ENCODE measurements at regions not wholly inside any gene's neighbourhood (a gene's known extent, or its start where the extent isn't known, plus 50 kb on each side); places are given as distances from the start of the nearest gene placed in this dataset.

DNA sequence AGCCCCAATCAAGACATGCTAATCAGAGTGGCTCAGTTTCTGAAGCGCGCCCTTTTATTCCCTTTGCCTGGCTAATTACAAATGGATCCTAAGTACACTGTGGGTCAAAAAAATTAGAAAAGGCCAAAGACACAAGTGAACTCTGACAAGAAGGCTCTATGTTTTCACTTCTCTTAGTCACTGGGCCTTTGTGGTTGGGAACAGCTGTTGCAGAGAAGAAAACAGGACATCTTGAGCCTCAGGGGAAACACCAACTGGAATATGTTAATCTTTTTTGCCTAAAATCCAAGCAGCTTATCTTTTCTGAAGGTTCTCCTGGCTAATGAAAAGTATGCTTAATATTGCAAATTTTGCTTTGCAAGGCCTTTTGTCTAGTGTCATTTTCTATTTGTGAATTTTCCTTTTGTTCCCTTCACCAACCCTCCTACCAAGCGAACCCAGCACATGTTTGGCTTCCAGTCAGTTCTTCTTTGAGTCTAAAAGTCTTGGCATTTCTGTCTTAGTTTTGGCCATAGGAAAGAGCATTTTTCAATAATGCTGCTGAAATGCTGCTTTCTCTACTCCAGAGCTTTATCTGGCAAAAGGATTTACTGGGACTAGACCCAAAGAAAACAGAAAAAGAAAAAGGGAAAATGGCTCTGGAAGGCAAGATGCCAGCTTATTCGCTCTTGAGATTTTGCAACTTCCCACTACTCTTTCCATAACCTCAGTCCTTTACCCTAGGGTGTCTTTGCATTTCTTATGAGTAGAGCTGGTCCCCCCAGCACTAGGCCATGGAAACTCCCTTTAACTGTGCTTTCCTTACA is 440.2 kb upstream of the ST6GAL2 start:
- no peak for TF ChIP-seq POLR2A (IDR thresholded peaks at IDR 0.05; ENCODE audit: low read length)
- no peak for TF ChIP-seq GATA1 (IDR thresholded peaks at IDR 0.05; ENCODE audit: low read depth, low read length)

All from erythroblast (primary cell).